ENCODE measurements at regions not wholly inside any gene's neighbourhood (a gene's known extent, or its start where the extent isn't known, plus 50 kb on each side); places are given as distances from the start of the nearest gene placed in this dataset.

DNA sequence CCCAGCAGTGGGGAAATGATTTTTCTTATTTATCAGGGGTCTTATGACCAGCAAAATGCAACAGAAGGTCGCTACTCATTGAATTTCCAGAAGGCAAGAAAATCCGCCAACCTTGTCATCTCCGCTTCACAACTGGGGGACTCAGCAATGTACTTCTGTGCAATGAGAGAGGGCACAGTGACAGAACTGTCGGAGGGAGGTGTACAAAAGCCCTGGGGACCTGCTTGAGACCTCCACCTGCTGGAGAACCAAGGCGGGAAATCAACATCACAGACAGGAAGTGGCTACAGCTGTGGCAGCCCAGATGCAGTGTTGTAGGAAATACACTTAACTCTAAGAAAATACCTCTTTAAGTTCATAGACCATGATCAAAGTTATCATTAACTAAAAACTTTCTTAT lies 250.9 kb upstream of the OR4E1 start:
- Histone ChIP-seq H3K14ac (replicated peaks; ENCODE audit: low read depth, low read length) (no peak overlapping the region), H4K20me1 (ENCODE audit: insufficient read depth, low read length) (no peaks in the 10 kb centered on the region), H3K9ac (ENCODE audit: low read depth, low read length) (no peak overlapping the region), H3K9me3 (ENCODE audit: control insufficient read depth, insufficient read depth, low read length) (no peaks in the 10 kb centered on the region), H4K91ac (ENCODE audit: insufficient read depth, low read depth, low read length) (no peak overlapping the region), H3K27ac (ENCODE audit: insufficient read depth, low read length) (no peak overlapping the region), H4K5ac (ENCODE audit: low read depth, low read length) (no peak overlapping the region), H3K79me1 (ENCODE audit: low read depth in 1 of 2, low read length in 2 of 2) (no peaks in the 10 kb centered on the region), H2AK9ac (replicated peaks; ENCODE audit: low read depth, low read length, poor library complexity) (no peak overlapping the region), H2BK120ac (ENCODE audit: low read depth, low read length) (no peak overlapping the region), H2BK15ac (ENCODE audit: low read depth, low read length) (no peak overlapping the region), H3K18ac (ENCODE audit: low read depth, low read length) (no peak overlapping the region), H2BK20ac (ENCODE audit: low read depth, low read length) (no peak overlapping the region), H4K8ac (ENCODE audit: low read depth in 2 of 2, low read length in 2 of 2) (no peak overlapping the region), H3K4me2 (ENCODE audit: low read depth, low read length) (no peak overlapping the region), H2BK5ac (ENCODE audit: low read depth, low read length, poor library complexity, severe bottlenecking) (no peak overlapping the region), H3K4me3 (ENCODE audit: insufficient read depth, low read depth, low read length) (no peak overlapping the region), H3K4ac (ENCODE audit: low read depth, low read length) (no peak overlapping the region), H3K27me3 (ENCODE audit: control insufficient read depth, insufficient read depth, low read length) (no peaks in the 10 kb centered on the region), H3K9me1 (ENCODE audit: insufficient read depth, low read length) (no peaks in the 10 kb centered on the region), H2AK5ac (ENCODE audit: low read depth, low read length) (no peak overlapping the region), H3K23ac (ENCODE audit: low read depth, low read length) (no peak overlapping the region), H3K36me3 (ENCODE audit: control insufficient read depth, insufficient read depth, low read length) (no peaks in the 10 kb centered on the region), H3K56ac (ENCODE audit: extremely low read depth, insufficient read depth, low read length) (no peak overlapping the region), H2AFZ (replicated peaks; ENCODE audit: low read length, poor library complexity) (no peak overlapping the region), H3K4me1 (ENCODE audit: control insufficient read depth, insufficient read depth, low read length) (no peaks in the 10 kb centered on the region)
- in situ Hi-C loops (cut with MboI; ENCODE audit: low sequenced_read_pairs): no loop called here
- dilution Hi-C loops (cut with HindIII; ENCODE audit: low sequenced_read_pairs, unreplicated experiment): no loop called here
- ChIA-PET CTCF (no interaction called here), POLR2A (ENCODE audit: unreplicated experiment) (no interaction called here)
- intact Hi-C loops (cut with micrococcal nuclease): no loop called here
- DNase-seq (no peak), ATAC-seq (ENCODE audit: low read depth) (no peak)
- BruUV-seq (replicated peaks): no TSS peak
- TF ChIP-seq MAFK (IDR thresholded peaks at IDR 0.05; ENCODE audit: low read depth, low read length): no peak
- no peak for TF ChIP-seq ELK1 (IDR thresholded peaks at IDR 0.05; ENCODE audit: borderline replicate concordance, low read depth, low read length)
- TF ChIP-seq RAD21 (IDR thresholded peaks at IDR 0.05; ENCODE audit: low read length): no peak
- no peak for TF ChIP-seq CHD1 (IDR thresholded peaks at IDR 0.05; ENCODE audit: low read depth, low read length)
- TF ChIP-seq FOS (IDR thresholded peaks at IDR 0.05; ENCODE audit: low read depth, low read length): no peak
- no peak for TF ChIP-seq CTCF (conservative IDR thresholded peaks at IDR 0.05; ENCODE audit: low read depth, low read length)
- TF ChIP-seq RFX5 (IDR thresholded peaks at IDR 0.05; ENCODE audit: low read depth, low read length): no peak
- no peak for TF ChIP-seq SMC3 (IDR thresholded peaks at IDR 0.05; ENCODE audit: low read depth, low read length)
- TF ChIP-seq MAZ (IDR thresholded peaks at IDR 0.05; ENCODE audit: borderline replicate concordance, low read depth, low read length): no peak
- no CpG with 5 or more reads among the region's 5 CpGs for WGBS, 2 experiments (ENCODE audit: extremely low coverage in 2 of 2, insufficient read length in 1 of 2)

Data from IMR-90 (cell line).